Suprapubic skin (tissue), 4 donors: ENCODE measurements at regions not wholly inside any gene's neighbourhood (a gene's known extent, or its start where the extent isn't known, plus 50 kb on each side); places are given as distances from the start of the nearest gene placed in this dataset.
"Not testable (repeated sequence)": the region's sequence is repeated elsewhere in the genome, so short reads cannot be mapped to it uniquely, and the experiment has no call there.

ENCODE experiments used
- DNase-seq, 2 donors: peaks; one replicate each; pipeline ENCODE4 v3.0.0-alpha.2; 2019; ENCODE audit warnings: low spot score in 2 of 2
- H3K27ac ChIP-seq: fragments of 200-600 bp; sonication (generic); one replicate; pipeline ENCODE4 v1.5.1; 2019
- H3K27me3 ChIP-seq: fragments of 200-600 bp; sonication (generic); one replicate; pipeline ENCODE4 v1.5.1; 2019
- H3K36me3 ChIP-seq: fragments of 200-600 bp; sonication (generic); one replicate; pipeline ENCODE4 v1.5.1; 2019
- H3K4me1 ChIP-seq: fragments of 200-600 bp; sonication (generic); one replicate; pipeline ENCODE4 v1.5.1; 2019
- H3K4me3 ChIP-seq: fragments of 200-600 bp; sonication (generic); one replicate; pipeline ENCODE4 v1.5.1; 2019; ENCODE audit warnings: mild to moderate bottlenecking
- H3K9me3 ChIP-seq: fragments of 200-600 bp; sonication (generic); one replicate; pipeline ENCODE4 v1.5.1; 2019
- EP300 ChIP-seq: sonication (generic); formaldehyde crosslinking; IDR thresholded peaks from one replicate; pipeline ENCODE4 v1.6.1; 2017; ENCODE audit warnings: antibody characterized with exemption
- POLR2A ChIP-seq, 2 donors: fragments of 450-650 bp; IDR thresholded peaks; one replicate each; pipeline ENCODE4 v1.6.1; 2017; ENCODE audit warnings: antibody characterized with exemption in 2 of 2, mild to moderate bottlenecking in 2 of 2, moderate library complexity in 2 of 2
- POLR2AphosphoS5 ChIP-seq, 3 donors: sonication (generic); formaldehyde crosslinking; IDR thresholded peaks; one replicate each; pipeline ENCODE4 v1.6.1; 2017; ENCODE audit warnings: antibody characterized with exemption in 3 of 3
- WGBS: methylation state at CpG from one replicate; pipeline ENCODE4 v1.1.5; 2018; 5-methylcytosine and 5-hydroxymethylcytosine counted together
- TF ChIP-seq, protein P1 (sequence below), 2 donors: fragments of 200-600 bp in 1 of 2; fragments of 450-650 bp in 1 of 2; sonication (generic) in 1 of 2; IDR thresholded peaks; one replicate each; pipeline ENCODE4 v1.5.1; 2016 to 2019; ENCODE audit warnings: antibody characterized with exemption in 2 of 2, mild to moderate bottlenecking in 1 of 2, moderate library complexity in 1 of 2

GRCh38 chr13:50291611-50292010, 276.4 kb downstream of the KCNRG start:
- Histone ChIP-seq H3K4me3 (no peak overlapping the region), H3K27me3 (no peaks in the 10 kb centered on the region), H3K4me1 (no peaks in the 10 kb centered on the region), H3K9me3 (no peaks in the 10 kb centered on the region), H3K27ac (no peak overlapping the region), H3K36me3 (no peaks in the 10 kb centered on the region)
- TF ChIP-seq POLR2A (IDR thresholded peaks at IDR 0.05) (no peak), EP300 (no peak)
- TF ChIP-seq, protein P1, sequence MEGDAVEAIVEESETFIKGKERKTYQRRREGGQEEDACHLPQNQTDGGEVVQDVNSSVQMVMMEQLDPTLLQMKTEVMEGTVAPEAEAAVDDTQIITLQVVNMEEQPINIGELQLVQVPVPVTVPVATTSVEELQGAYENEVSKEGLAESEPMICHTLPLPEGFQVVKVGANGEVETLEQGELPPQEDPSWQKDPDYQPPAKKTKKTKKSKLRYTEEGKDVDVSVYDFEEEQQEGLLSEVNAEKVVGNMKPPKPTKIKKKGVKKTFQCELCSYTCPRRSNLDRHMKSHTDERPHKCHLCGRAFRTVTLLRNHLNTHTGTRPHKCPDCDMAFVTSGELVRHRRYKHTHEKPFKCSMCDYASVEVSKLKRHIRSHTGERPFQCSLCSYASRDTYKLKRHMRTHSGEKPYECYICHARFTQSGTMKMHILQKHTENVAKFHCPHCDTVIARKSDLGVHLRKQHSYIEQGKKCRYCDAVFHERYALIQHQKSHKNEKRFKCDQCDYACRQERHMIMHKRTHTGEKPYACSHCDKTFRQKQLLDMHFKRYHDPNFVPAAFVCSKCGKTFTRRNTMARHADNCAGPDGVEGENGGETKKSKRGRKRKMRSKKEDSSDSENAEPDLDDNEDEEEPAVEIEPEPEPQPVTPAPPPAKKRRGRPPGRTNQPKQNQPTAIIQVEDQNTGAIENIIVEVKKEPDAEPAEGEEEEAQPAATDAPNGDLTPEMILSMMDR (IDR thresholded peaks at IDR 0.05) = no peak
- 81% methylated on average over 2 of the region's 2 CpGs for WGBS
- DNase-seq = no peak

DNA sequence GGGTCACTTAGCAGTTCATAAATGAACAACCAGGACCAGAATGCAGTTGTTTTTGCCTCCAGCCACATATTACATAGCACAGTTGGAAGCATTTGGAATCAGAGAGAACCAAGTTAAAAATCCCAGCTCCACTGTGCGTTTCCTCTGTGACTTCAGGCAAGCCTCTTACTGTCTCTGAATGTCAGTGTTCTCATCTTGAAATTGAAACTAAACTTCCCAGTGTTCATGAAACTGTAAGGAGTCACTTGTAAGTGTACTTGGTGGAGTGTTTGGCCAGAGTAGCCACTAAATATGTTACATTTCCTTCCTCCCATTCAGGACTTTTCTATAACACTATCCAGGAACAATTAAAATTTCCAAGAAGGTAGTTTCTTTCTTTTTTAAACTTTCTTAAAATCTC, 276.8 kb downstream of the KCNRG start:
- no peaks in the 10 kb centered on the region for H3K36me3 ChIP-seq
- 63% methylated on average over 1 of the region's 1 CpG for WGBS
- no peaks in the 10 kb centered on the region for H3K27me3 ChIP-seq
- no peaks in the 10 kb centered on the region for H3K9me3 ChIP-seq
- H3K4me1 ChIP-seq = no peaks in the 10 kb centered on the region
- DNase-seq = no peak
- H3K4me3 ChIP-seq = no peak overlapping the region
- TF ChIP-seq POLR2AphosphoS5 (IDR thresholded peaks at IDR 0.05) = no peak
- no peak for TF ChIP-seq EP300
- TF ChIP-seq, protein P1 (IDR thresholded peaks at IDR 0.05) = no peak
- TF ChIP-seq POLR2A (IDR thresholded peaks at IDR 0.05) = no peak
- no peak overlapping the region for H3K27ac ChIP-seq

DNA sequence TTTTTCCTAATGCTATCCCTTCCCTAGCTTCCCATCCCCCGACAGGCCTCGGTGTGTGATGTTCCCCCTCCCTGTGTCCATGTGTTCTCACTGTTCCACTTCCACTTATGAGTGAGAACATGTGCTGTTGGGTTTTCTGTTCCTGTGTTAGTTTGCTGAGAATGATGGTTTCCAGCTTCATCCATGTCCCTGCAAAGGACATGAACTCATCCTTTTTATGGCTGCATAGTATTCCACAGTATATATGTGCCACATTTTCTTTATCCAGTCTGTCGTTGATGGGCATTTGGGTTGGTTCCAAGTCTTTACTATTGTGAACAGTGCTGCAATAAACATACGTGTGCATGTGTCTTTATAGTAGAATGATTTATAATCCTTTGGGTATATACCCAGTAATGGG, 279.2 kb downstream of the KCNRG start:
- H3K4me1 ChIP-seq, H3K4me3 ChIP-seq, H3K36me3 ChIP-seq, H3K9me3 ChIP-seq, H3K27ac ChIP-seq, H3K27me3 ChIP-seq, DNase-seq: not testable (repeated sequence)
- 83% methylated on average over 4 of the region's 4 CpGs for WGBS

- Histone ChIP-seq H3K4me1 (no peaks in the 10 kb centered on the region), H3K4me3 (no peak overlapping the region), H3K27ac (no peak overlapping the region), H3K36me3 (no peaks in the 10 kb centered on the region), H3K9me3 (no peaks in the 10 kb centered on the region), H3K27me3 (no peaks in the 10 kb centered on the region)
- WGBS = 75% methylated on average over 3 of the region's 3 CpGs
- no peak for DNase-seq
- TF ChIP-seq POLR2A (IDR thresholded peaks at IDR 0.05) (no peak), EP300 (no peak), POLR2AphosphoS5 (IDR thresholded peaks at IDR 0.05) (no peak)
- TF ChIP-seq, protein P1 (IDR thresholded peaks at IDR 0.05) = no peak
Measured at GRCh38 chr13:50299546-50300249, 284.5 kb downstream of the KCNRG start.

DNA sequence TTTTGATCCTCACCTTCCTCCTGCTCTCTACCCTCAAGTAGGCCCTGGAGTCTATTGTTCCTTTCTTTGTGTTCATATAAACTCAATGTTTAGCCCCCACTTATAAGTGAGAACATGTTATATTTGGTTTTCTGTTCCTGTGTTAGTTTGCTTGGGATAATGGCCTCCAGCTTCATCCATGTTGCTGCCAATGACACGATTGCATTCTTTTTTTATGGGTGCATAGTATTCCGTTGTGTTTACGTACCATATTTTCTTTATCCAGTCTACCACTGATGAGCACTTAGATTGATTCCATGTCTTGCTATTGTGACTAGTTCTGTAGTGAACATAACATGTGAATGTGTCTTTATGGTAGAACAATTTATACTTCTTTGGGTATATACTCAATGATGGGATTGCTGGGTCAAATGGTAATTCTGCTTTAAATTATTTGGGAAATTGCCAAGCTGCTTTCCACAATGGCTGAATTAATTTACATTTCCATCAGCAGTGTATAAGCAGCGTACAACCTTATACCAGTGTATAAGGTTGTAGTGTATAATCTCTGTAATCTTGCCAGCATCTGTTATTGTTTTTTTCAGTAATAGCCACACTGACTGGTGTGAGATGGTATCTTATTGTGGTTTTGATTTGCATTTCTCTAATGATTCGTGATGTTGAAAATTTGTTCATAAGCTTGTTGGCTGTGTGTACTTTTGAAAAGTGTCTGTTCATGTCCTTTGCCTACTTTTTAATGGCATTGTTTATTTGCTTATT, 288.9 kb downstream of the KCNRG start:
- TF ChIP-seq EP300 (no peak), POLR2AphosphoS5 (IDR thresholded peaks at IDR 0.05) (no peak), POLR2A (IDR thresholded peaks at IDR 0.05) (no peak)
- TF ChIP-seq, protein P1 (IDR thresholded peaks at IDR 0.05) = no peak
- Histone ChIP-seq H3K4me3 (no peak overlapping the region), H3K27ac (no peak overlapping the region), H3K36me3 (no peaks in the 10 kb centered on the region), H3K4me1 (no peaks in the 10 kb centered on the region), H3K9me3 (no peaks in the 10 kb centered on the region), H3K27me3 (no peaks in the 10 kb centered on the region)
- 87% methylated on average over 5 of the region's 5 CpGs for WGBS
- DNase-seq = no peak
